HG03175 (cell line): ENCODE measurements at regions not wholly inside any gene's neighbourhood (a gene's known extent, or its start where the extent isn't known, plus 50 kb on each side); places are given as distances from the start of the nearest gene placed in this dataset.

Experiments used
- ATAC-seq: cut with Tn5 transposase; IDR thresholded peaks from one replicate; pipeline ENCODE4 v1.9.1; 2021; ENCODE audit warnings: mild to moderate bottlenecking, moderate library complexity; ENCODE audit not compliant: unreplicated experiment

GRCh38 chr9:119841016-119841415, 471.8 kb upstream of the BRINP1 start:
- ATAC-seq = no peak

GRCh38 chr9:119839888-119840287, 470.7 kb upstream of the BRINP1 start:
- no peak for ATAC-seq

GRCh38 chr9:119838210-119838609, 469.0 kb upstream of the BRINP1 start:
- no peak for ATAC-seq

- ATAC-seq = no peak
Observed at GRCh38 chr9:119836036-119836435, 466.8 kb upstream of the BRINP1 start.

GRCh38 chr9:119834064-119834620, 464.9 kb upstream of the BRINP1 start:
- no peak for ATAC-seq

- no peak for ATAC-seq
Observed at GRCh38 chr9:119831309-119831708, 462.1 kb upstream of the BRINP1 start.

- ATAC-seq = no peak
Observed at GRCh38 chr9:119829748-119830147, 460.5 kb upstream of the BRINP1 start.

- no peak for ATAC-seq
Observed at GRCh38 chr9:119829186-119829585, 460.0 kb upstream of the BRINP1 start.

GRCh38 chr9:119827526-119827925, 458.3 kb upstream of the BRINP1 start:
- no peak for ATAC-seq

GRCh38 chr9:119827126-119827525, 457.9 kb upstream of the BRINP1 start:
- ATAC-seq = no peak

GRCh38 chr9:119818726-119819435, 449.6 kb upstream of the BRINP1 start:
- ATAC-seq = no peak

GRCh38 chr9:119810645-119811429, 441.6 kb upstream of the BRINP1 start:
- no peak for ATAC-seq

- ATAC-seq = no peak
Observed at GRCh38 chr9:119803679-119804078, 434.4 kb upstream of the BRINP1 start.

- ATAC-seq = no peak
Observed at GRCh38 chr9:119802621-119803020, 433.4 kb upstream of the BRINP1 start.

GRCh38 chr9:119802133-119802532, 432.9 kb upstream of the BRINP1 start:
- ATAC-seq = no peak

- ATAC-seq = no peak
Observed at GRCh38 chr9:119801311-119801710, 432.1 kb upstream of the BRINP1 start.

GRCh38 chr9:119795395-119795794, 426.2 kb upstream of the BRINP1 start:
- no peak for ATAC-seq

GRCh38 chr9:119794836-119795235, 425.6 kb upstream of the BRINP1 start:
- no peak for ATAC-seq

- ATAC-seq = no peak
Observed at GRCh38 chr9:119793218-119793617, 424.0 kb upstream of the BRINP1 start.

- ATAC-seq = no peak
Observed at GRCh38 chr9:119792242-119792641, 423.0 kb upstream of the BRINP1 start.

- ATAC-seq = no peak
Observed at GRCh38 chr9:119789987-119790386, 420.8 kb upstream of the BRINP1 start.

- ATAC-seq = no peak
Observed at GRCh38 chr9:119788921-119789320, 419.7 kb upstream of the BRINP1 start.
